Right lobe of liver (tissue), 6 donors: ENCODE measurements at regions not wholly inside any gene's neighbourhood (a gene's known extent, or its start where the extent isn't known, plus 50 kb on each side); places are given as distances from the start of the nearest gene placed in this dataset.
A peak's percentile ranks its signal among the peaks of the same experiment; 100 is the strongest.

Experiments
- ATAC-seq, 4 donors: fragments of 200-7000 bp; cut with Tn5 transposase; one replicate each; pipeline ENCODE4 v1.9.1; 2020; ENCODE audit warnings: mild to moderate bottlenecking in 4 of 4, moderate library complexity in 4 of 4
- DNase-seq, 3 donors: peaks; one replicate each; pipeline ENCODE4 v3.0.0-alpha.2; 2020
- H3K27ac ChIP-seq, 3 donors: fragments of 200-600 bp; one replicate each; pipeline ENCODE4 v1.8.0; 2022
- H3K27me3 ChIP-seq, 2 donors: fragments of 200-600 bp; one replicate each; pipeline ENCODE4 v1.8.0; 2022
- H3K36me3 ChIP-seq, 4 donors: fragments of 200-600 bp; sonication (generic) in 1 of 4; one replicate each; pipeline versions ENCODE4 v1.5.1 to v1.8.0; 2017 to 2022; ENCODE audit warnings: control low read depth in 1 of 4
- H3K4me1 ChIP-seq, 4 donors: fragments of 200-600 bp; sonication (generic) in 1 of 4; one replicate each; pipeline versions ENCODE4 v1.5.1 to v1.8.0; 2017 to 2022; ENCODE audit warnings: control low read depth in 1 of 4
- H3K4me3 ChIP-seq, 3 donors: fragments of 200-600 bp; one replicate each; pipeline ENCODE4 v1.8.0; 2022
- H3K9me3 ChIP-seq, 4 donors: fragments of 200-600 bp; sonication (generic) in 1 of 4; one replicate each; pipeline versions ENCODE4 v1.5.1 to v1.8.0; 2017 to 2022; ENCODE audit warnings: control low read depth in 1 of 4
- CTCF ChIP-seq, 4 donors: fragments of 200-600 bp in 3 of 4; fragments of 450-650 bp in 1 of 4; IDR thresholded peaks; one replicate each; pipeline versions ENCODE4 v1.5.1 to v1.8.0; 2016 to 2022; ENCODE audit warnings: antibody characterized with exemption in 4 of 4, mild to moderate bottlenecking in 2 of 4
- POLR2A ChIP-seq: fragments of 450-650 bp; IDR thresholded peaks from one replicate; pipeline ENCODE4 v1.6.1; 2017; ENCODE audit warnings: antibody characterized with exemption, mild to moderate bottlenecking
- WGBS: methylation state at CpG from one replicate; pipeline ENCODE4 v1.1.6; 2018; ENCODE audit warnings: low coverage, low lambda C conversion rate; ENCODE audit not compliant: insufficient coverage; ENCODE audit errors: missing lambda C conversion rate; 5-methylcytosine and 5-hydroxymethylcytosine counted together
- intact Hi-C, 2 donors: fragments of 100-400 bp; cut with DNase I; formaldehyde crosslinking; loops; one replicate each; pipeline versions ENCODE4 v1.11.2 to v1.14.1; 2022
- donor health status: DM: no; HTN: yes; CAD: no.
- donor health status: DM: no; HTN: no; CAD: no.
- donor health status: DM: no; HTN: no; CAD: no.
- donor health status: DM: no; HTN: yes; CAD: no.
- donor health status: DM: no; HTN: yes; CAD: no.

GRCh38 chr6:160881148-160881808 lies 110.3 kb upstream of the MAP3K4 start:
- DNase-seq (no peak), ATAC-seq (peak in 1 of 4 donors; percentile 58)
- 5% methylated on average over 2 of the region's 2 CpGs for WGBS
- Histone ChIP-seq H3K4me3 (no peak overlapping the region), H3K36me3 (no peaks in the 10 kb centered on the region), H3K27me3 (no peaks in the 10 kb centered on the region), H3K27ac (no peak overlapping the region), H3K4me1 (no peaks in the 10 kb centered on the region), H3K9me3 (no peaks in the 10 kb centered on the region)
- TF ChIP-seq POLR2A = no peak
- no peak for TF ChIP-seq CTCF (IDR thresholded peaks at IDR 0.05)
- intact Hi-C loops = no loop called here

GRCh38 chr6:160882006-160882405 lies 109.6 kb upstream of the MAP3K4 start:
- H3K27me3 ChIP-seq = no peaks in the 10 kb centered on the region
- ATAC-seq = no peak
- 61% methylated on average over 2 of the region's 2 CpGs for WGBS

GRCh38 chr6:160882791-160883279 lies 108.7 kb upstream of the MAP3K4 start:
- Histone ChIP-seq H3K36me3 (no peaks in the 10 kb centered on the region), H3K4me1 (no peaks in the 10 kb centered on the region), H3K4me3 (no peak overlapping the region), H3K27me3 (no peaks in the 10 kb centered on the region), H3K9me3 (no peaks in the 10 kb centered on the region), H3K27ac (no peak overlapping the region)
- ATAC-seq (no peak), DNase-seq (no peak)
- 64% methylated on average over 5 of the region's 5 CpGs for WGBS
- no peak for TF ChIP-seq CTCF (IDR thresholded peaks at IDR 0.05)
- no peak for TF ChIP-seq POLR2A
- intact Hi-C loops = no loop called here

More at GRCh38 chr6:160882006-160882405, 109.6 kb upstream of the MAP3K4 start:
- H3K4me1 ChIP-seq = no peaks in the 10 kb centered on the region
- intact Hi-C loops = no loop called here
- H3K36me3 ChIP-seq = no peaks in the 10 kb centered on the region
- H3K27ac ChIP-seq = no peak overlapping the region
- no peaks in the 10 kb centered on the region for H3K9me3 ChIP-seq
- no peak for DNase-seq
- H3K4me3 ChIP-seq = no peak overlapping the region
- TF ChIP-seq CTCF (IDR thresholded peaks at IDR 0.05) (no peak), POLR2A (no peak)

GRCh38 chr6:160883560-160883959 lies 108.0 kb upstream of the MAP3K4 start:
- no peaks in the 10 kb centered on the region for H3K27me3 ChIP-seq
- WGBS = 80% methylated on average over 2 of the region's 2 CpGs
- no peak overlapping the region for H3K27ac ChIP-seq
- H3K4me1 ChIP-seq = no peaks in the 10 kb centered on the region
- DNase-seq = no peak
- no peaks in the 10 kb centered on the region for H3K9me3 ChIP-seq
- TF ChIP-seq CTCF (IDR thresholded peaks at IDR 0.05) (no peak), POLR2A (no peak)
- H3K36me3 ChIP-seq = no peaks in the 10 kb centered on the region
- intact Hi-C loops = no loop called here
- ATAC-seq = no peak
- no peak overlapping the region for H3K4me3 ChIP-seq
